ENCODE measurements at regions not wholly inside any gene's neighbourhood (a gene's known extent, or its start where the extent isn't known, plus 50 kb on each side); places are given as distances from the start of the nearest gene placed in this dataset.
A peak's percentile ranks its signal among the peaks of the same experiment; 100 is the strongest.

DNA sequence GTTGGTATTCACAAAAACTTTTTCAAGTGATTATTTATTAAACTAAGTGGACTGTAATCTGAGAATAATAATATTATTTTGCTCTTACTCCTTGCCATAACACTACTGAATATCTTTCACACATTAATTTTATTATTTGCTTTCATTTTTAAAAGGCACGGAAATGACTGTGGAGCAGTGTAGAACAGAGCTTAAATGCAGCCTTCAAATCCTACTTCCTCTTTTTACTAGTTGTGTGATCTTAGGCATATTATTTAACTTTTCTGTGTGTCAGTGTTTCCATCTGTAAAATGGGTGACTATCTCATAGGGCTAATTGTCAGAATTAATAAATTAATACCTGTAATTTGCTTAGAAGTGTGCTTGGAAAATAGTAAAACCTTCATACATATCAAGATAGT lies 55.5 kb upstream of the SLC8A1 start:
- no peaks in the 10 kb centered on the region for H3K36me3 ChIP-seq (replicated peaks; ENCODE audit: low read depth, low read length)
- H3K79me2 ChIP-seq (ENCODE audit: low read length): no peaks in the 10 kb centered on the region
- peak overlapping the region; percentile 5 for H3K4me2 ChIP-seq (ENCODE audit: low read length)
- no peaks in the 10 kb centered on the region for H3K27me3 ChIP-seq (ENCODE audit: low read depth, low read length)
- H3K9ac ChIP-seq (ENCODE audit: low read length): no peak overlapping the region
- H2AFZ ChIP-seq (ENCODE audit: low read depth, low read length): no peak overlapping the region
- H4K20me1 ChIP-seq (ENCODE audit: insufficient read depth, low read length): no peaks in the 10 kb centered on the region
- H3K4me3 ChIP-seq (ENCODE audit: low read length): no peak overlapping the region
- no peak overlapping the region for H3K27ac ChIP-seq (ENCODE audit: low read length)
- TF ChIP-seq EZH2phosphoT487 (IDR thresholded peaks at IDR 0.05; ENCODE audit: low read depth): no peak
- peaks cover 14% of the 10 kb centered on the region for H3K4me1 ChIP-seq (ENCODE audit: low read length)
- H3K9me3 ChIP-seq (ENCODE audit: insufficient read depth, low read length): no peaks in the 10 kb centered on the region

GRCh38 chr2:40510304-40510703 lies 58.4 kb upstream of the SLC8A1 start:
- H2AFZ ChIP-seq (ENCODE audit: low read depth, low read length): no peak overlapping the region
- TF ChIP-seq EZH2phosphoT487 (IDR thresholded peaks at IDR 0.05; ENCODE audit: low read depth) (no peak), CTCF (IDR thresholded peaks at IDR 0.05; ENCODE audit: low read depth, low read length) (no peak)
- no peak overlapping the region for H3K27ac ChIP-seq (ENCODE audit: low read length)
- no peak overlapping the region for H3K4me3 ChIP-seq (ENCODE audit: low read length)
- no peaks in the 10 kb centered on the region for H3K27me3 ChIP-seq (ENCODE audit: low read depth, low read length)
- H3K79me2 ChIP-seq (ENCODE audit: low read length): no peaks in the 10 kb centered on the region
- no peaks in the 10 kb centered on the region for H3K36me3 ChIP-seq (replicated peaks; ENCODE audit: low read depth, low read length)
- H3K4me1 ChIP-seq (ENCODE audit: low read length): peaks cover 14% of the 10 kb centered on the region
- H3K4me2 ChIP-seq (ENCODE audit: low read length): no peak overlapping the region
- no peaks in the 10 kb centered on the region for H3K9me3 ChIP-seq (ENCODE audit: insufficient read depth, low read length)
- H3K9ac ChIP-seq (ENCODE audit: low read length): no peak overlapping the region
- no peaks in the 10 kb centered on the region for H4K20me1 ChIP-seq (ENCODE audit: insufficient read depth, low read length)

DNA sequence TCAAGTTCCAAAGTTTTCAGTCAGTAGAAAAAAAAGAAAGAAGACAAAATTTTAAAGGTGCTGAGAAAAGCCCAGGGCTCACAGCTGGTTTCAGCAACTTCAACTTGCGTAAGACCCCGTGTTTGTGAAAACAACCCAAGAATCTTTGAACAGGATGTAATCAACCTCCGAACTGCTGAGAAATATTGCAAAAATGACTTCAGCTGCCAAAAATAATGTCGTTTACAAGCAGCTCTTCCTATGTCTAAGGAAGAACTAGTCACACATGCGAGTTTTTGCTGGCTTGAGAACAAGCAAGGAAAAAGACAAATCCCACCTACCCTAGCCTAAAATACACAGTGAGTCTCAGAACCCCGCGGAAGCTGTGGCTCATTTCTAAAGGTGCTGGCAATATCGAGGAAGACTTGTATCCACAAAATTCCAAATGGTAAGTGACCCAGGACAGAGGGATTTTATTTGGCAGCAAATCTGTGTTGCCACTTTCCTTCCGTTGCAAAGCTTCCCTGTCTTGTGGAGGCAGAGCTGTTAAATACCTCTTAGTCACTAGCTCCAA lies 59.8 kb upstream of the SLC8A1 start:
- H2AFZ ChIP-seq (ENCODE audit: low read depth, low read length): no peak overlapping the region
- peaks cover 20% of the 10 kb centered on the region for H3K4me1 ChIP-seq (ENCODE audit: low read length)
- no peak overlapping the region for H3K27ac ChIP-seq (ENCODE audit: low read length)
- no peak overlapping the region for H3K4me3 ChIP-seq (ENCODE audit: low read length)
- no peaks in the 10 kb centered on the region for H3K36me3 ChIP-seq (replicated peaks; ENCODE audit: low read depth, low read length)
- H3K79me2 ChIP-seq (ENCODE audit: low read length): no peaks in the 10 kb centered on the region
- H3K9ac ChIP-seq (ENCODE audit: low read length): no peak overlapping the region
- TF ChIP-seq CTCF (IDR thresholded peaks at IDR 0.05; ENCODE audit: low read depth, low read length) (no peak), EZH2phosphoT487 (IDR thresholded peaks at IDR 0.05; ENCODE audit: low read depth) (no peak)
- H4K20me1 ChIP-seq (ENCODE audit: insufficient read depth, low read length): no peaks in the 10 kb centered on the region
- H3K4me2 ChIP-seq (ENCODE audit: low read length): no peak overlapping the region
- no peaks in the 10 kb centered on the region for H3K9me3 ChIP-seq (ENCODE audit: insufficient read depth, low read length)
- H3K27me3 ChIP-seq (ENCODE audit: low read depth, low read length): no peaks in the 10 kb centered on the region

DNA sequence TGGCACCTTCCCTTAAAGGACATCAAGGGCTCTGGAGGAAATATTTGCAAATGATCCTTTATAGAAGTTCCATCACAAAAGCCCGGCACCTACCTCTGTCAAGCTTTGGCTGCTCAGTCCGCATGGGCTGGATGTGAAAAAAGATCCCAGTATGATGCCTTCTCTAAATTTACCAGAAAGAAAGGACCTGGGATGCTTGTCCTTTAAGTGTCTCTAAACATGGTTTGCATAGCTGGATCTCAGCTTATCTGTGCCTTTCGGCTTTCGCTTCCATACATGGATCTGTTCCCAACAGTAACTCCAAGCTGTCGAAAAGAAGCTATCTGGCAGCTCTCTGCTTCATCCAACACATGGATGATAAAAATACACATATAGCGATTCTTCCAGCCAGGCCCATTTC lies 60.4 kb upstream of the SLC8A1 start:
- TF ChIP-seq CTCF (IDR thresholded peaks at IDR 0.05; ENCODE audit: low read depth, low read length) (no peak), EZH2phosphoT487 (IDR thresholded peaks at IDR 0.05; ENCODE audit: low read depth) (no peak)

More for the DNA sequence above, 60.4 kb upstream of the SLC8A1 start:
- Histone ChIP-seq H3K4me1 (ENCODE audit: low read length) (peaks cover 20% of the 10 kb centered on the region), H3K79me2 (ENCODE audit: low read length) (no peaks in the 10 kb centered on the region), H3K4me2 (ENCODE audit: low read length) (no peak overlapping the region), H3K36me3 (replicated peaks; ENCODE audit: low read depth, low read length) (no peaks in the 10 kb centered on the region), H3K4me3 (ENCODE audit: low read length) (no peak overlapping the region), H3K9ac (ENCODE audit: low read length) (no peak overlapping the region), H2AFZ (ENCODE audit: low read depth, low read length) (no peak overlapping the region), H3K27me3 (ENCODE audit: low read depth, low read length) (no peaks in the 10 kb centered on the region), H3K27ac (ENCODE audit: low read length) (no peak overlapping the region), H3K9me3 (ENCODE audit: insufficient read depth, low read length) (no peaks in the 10 kb centered on the region), H4K20me1 (ENCODE audit: insufficient read depth, low read length) (no peaks in the 10 kb centered on the region)
